GM10266 (cell line): ENCODE measurements at regions not wholly inside any gene's neighbourhood (a gene's known extent, or its start where the extent isn't known, plus 50 kb on each side); places are given as distances from the start of the nearest gene placed in this dataset.

ENCODE experiments used
- DNase-seq: peaks from one replicate; pipeline ENCODE4 v3.0.0; 2012; ENCODE audit errors: extremely low spot score
- CTCF ChIP-seq: IDR thresholded peaks from 2 replicates; pipeline ENCODE4 v1.5.1; 2012; ENCODE audit warnings: mild to moderate bottlenecking, low read depth; ENCODE audit not compliant: control insufficient read depth, insufficient read depth; ENCODE audit errors: missing control alignments

GRCh38 chr4:140308366-140309123 lies 64.9 kb upstream of the SCOC start:
- TF ChIP-seq CTCF, result no peak
- no peak for DNase-seq

DNA sequence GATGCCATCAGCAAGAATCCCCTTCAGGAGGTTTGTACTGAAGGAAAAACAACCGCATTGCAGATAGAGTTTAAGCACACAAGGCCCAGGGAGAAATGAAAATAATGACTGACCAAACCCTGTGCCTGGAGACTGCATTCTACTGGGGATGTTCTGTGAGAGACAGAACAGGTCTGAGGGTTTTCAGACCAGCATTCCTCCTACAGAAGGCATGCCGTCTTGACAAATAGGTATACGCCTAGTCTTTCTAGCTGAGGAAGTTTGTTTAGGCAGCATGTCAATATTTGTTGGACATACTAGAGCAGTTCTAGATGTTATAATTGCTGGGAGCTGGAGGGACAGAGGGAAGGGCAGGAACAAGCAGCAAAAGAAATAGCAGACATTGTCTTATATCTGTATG lies 68.4 kb upstream of the SCOC start:
- DNase-seq, result no peak
- no peak for TF ChIP-seq CTCF

DNA sequence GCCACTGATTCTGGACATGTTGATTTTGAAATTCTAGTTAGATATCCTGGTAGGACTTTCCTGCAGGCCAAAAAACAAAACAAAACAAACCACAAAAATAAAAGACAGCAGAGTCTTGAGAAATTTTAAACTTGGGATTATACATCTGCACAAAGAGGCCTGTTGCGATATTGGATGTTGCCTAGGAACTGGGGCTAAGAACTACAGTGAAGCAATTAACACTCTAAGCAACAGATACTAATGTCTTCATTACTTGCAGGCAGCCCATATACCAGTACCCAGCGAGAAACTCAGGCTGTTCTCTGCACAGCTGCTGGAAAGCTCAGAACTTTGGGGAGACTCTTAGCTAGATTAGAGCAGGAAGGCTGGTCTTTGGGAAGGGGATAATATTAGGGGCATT lies 69.1 kb upstream of the SCOC start:
- DNase-seq, result no peak
- TF ChIP-seq CTCF, result no peak

GRCh38 chr4:140302151-140302859 lies 71.1 kb upstream of the SCOC start:
- DNase-seq, result no peak
- TF ChIP-seq CTCF, result no peak

DNA sequence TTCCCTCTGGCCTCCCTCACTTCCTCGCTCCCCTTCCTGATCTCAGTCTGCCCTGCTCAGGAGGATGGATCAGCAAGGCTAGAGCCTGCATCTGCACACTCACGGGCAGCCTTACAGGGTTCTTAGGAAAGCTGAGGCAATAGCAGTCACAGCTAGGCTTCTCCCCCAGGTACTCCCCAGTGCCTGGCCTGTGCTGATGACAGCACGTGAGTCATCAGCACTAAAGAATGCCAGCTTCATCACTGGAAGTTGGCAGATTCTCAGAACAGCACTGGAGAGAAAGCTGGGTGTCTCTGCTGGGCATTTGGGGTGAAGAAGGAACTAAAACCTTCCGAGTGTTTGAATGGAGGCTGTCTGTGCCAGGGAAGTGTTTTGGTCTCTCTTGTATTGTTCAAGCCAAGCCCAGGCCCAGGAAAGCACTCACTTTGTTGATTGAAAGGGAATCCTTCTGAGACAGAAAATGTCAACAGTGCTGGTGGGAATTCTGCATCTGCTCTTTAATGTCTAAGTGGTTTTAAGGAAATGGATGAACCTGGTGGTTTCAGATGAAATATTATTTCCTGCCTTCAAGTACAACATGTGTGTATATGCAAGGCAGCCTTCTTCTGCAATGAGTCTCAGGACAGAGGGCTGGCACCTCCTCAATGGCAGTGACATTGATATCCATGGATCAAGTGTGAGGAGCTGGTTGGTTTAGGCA lies 73.0 kb upstream of the SCOC start:
- no peak for TF ChIP-seq CTCF
- no peak for DNase-seq

- TF ChIP-seq CTCF, result no peak
- DNase-seq, result no peak
Observed at GRCh38 chr4:140298001-140298400, 75.4 kb upstream of the SCOC start.

- DNase-seq, result no peak
- no peak for TF ChIP-seq CTCF
Observed at GRCh38 chr4:140297221-140297570, 76.2 kb upstream of the SCOC start.
